ENCODE measurements at regions not wholly inside any gene's neighbourhood (a gene's known extent, or its start where the extent isn't known, plus 50 kb on each side); places are given as distances from the start of the nearest gene placed in this dataset.

DNA sequence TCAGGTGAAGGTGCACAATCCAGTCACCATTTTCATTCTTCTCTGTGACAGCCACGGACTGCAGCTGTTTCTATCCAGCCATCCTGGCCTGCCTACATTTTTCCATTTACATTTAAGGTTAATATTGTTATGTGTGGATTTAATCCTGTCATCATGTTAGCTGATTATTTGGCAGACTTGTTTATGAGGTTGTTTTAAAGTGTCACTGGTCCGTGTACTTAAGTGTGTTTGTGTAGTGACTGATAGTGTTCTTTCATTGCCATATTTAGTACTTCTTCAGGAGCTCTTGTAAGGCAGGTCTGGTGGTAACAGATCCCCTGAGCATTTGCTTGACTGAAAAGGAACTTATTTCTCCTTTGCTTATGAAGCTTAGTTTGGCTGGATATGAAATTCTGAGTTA, 364.2 kb downstream of the JRKL start:
- H3K4me3 Mint-ChIP-seq, result no peak overlapping the region
- H3K27me3 Mint-ChIP-seq, result no peaks in the 10 kb centered on the region
- H3K36me3 Mint-ChIP-seq (ENCODE audit: low read depth), result no peaks in the 10 kb centered on the region
- peaks cover 4% of the 10 kb centered on the region for H3K9me3 Mint-ChIP-seq
- POLR2A ChIA-PET, result no interaction called here
- DNase-seq, result no peak
- CTCF ChIA-PET, result no interaction called here
- H3K27ac Mint-ChIP-seq, result no peak overlapping the region
- H3K4me1 Mint-ChIP-seq, result no peaks in the 10 kb centered on the region

DNA sequence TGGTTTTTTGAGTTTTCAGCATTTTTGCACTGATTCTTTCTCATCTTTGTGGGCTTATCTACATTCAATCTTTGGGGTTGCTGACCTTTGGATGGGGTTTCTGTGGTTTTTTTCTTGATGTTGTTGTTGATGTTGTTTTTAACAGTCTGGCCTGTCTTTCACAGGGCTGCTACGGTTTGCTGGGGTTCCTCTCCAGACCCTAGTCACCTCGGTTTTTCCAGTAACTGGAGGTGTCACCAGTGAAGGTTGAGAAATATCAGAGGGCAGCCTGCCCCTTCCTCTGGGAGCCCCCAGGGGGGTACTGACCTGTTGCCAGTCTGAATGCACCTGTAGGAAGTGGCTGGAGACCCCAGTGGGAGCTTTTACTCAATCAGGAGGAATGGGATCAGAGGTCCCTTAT, 365.4 kb downstream of the JRKL start:
- DNase-seq, result no peak
- no peaks in the 10 kb centered on the region for H3K36me3 Mint-ChIP-seq (ENCODE audit: low read depth)
- H3K9me3 Mint-ChIP-seq, result peaks cover 4% of the 10 kb centered on the region
- no peak overlapping the region for H3K4me3 Mint-ChIP-seq
- POLR2A ChIA-PET, result no interaction called here
- no peak overlapping the region for H3K27ac Mint-ChIP-seq
- no peaks in the 10 kb centered on the region for H3K4me1 Mint-ChIP-seq
- H3K27me3 Mint-ChIP-seq, result no peaks in the 10 kb centered on the region
- CTCF ChIA-PET, result no interaction called here

DNA sequence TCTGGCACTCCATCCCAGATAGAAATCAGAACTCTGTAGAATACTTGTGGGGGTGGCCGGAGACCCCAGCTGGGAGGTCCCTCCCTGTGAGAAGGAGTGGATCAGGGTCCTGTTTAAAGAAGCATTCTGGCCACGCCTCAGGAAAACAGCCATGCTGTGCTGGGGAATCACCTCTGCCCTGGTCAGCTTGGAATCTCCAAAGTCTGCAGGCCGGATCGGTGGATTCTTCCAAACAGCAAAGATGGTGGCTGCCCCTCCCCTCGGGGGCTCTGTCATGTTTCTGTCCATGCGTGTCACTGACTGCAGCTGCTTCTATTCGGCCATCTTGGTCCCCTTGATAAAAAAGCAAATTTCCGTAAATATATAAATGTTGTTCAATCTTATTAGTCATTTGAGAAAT, 365.9 kb downstream of the JRKL start:
- Mint-ChIP-seq H3K36me3 (ENCODE audit: low read depth) (no peaks in the 10 kb centered on the region), H3K9me3 (peaks cover 4% of the 10 kb centered on the region), H3K4me3 (no peak overlapping the region), H3K27me3 (no peaks in the 10 kb centered on the region), H3K4me1 (no peaks in the 10 kb centered on the region), H3K27ac (no peak overlapping the region)
- DNase-seq, result no peak
- POLR2A ChIA-PET, result no interaction called here
- CTCF ChIA-PET, result no interaction called here

DNA sequence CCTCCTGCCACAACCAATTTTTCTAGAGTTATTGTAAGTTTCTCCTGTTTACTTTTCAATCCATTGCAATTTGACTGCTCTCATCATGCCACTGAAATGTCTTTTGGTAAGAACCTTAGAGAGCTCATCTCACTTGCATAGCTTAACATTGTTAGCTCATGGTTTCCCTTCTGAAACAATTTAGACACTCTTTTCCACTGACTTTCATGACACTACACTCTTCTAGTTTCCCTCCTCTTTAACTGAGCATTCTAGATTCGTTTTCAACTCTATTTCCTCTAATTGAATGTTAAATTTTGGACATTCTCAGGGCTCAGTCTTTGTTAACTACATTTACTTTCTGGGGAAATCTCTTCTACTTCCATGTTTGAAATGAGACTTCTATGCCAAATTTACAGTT, 369.1 kb downstream of the JRKL start:
- H3K27me3 Mint-ChIP-seq, result no peaks in the 10 kb centered on the region
- DNase-seq, result no peak
- no peak overlapping the region for H3K4me3 Mint-ChIP-seq
- CTCF ChIA-PET, result no interaction called here
- H3K4me1 Mint-ChIP-seq, result no peaks in the 10 kb centered on the region
- H3K9me3 Mint-ChIP-seq, result peaks cover 4% of the 10 kb centered on the region
- H3K36me3 Mint-ChIP-seq (ENCODE audit: low read depth), result no peaks in the 10 kb centered on the region
- POLR2A ChIA-PET, result no interaction called here
- H3K27ac Mint-ChIP-seq, result no peak overlapping the region

DNA sequence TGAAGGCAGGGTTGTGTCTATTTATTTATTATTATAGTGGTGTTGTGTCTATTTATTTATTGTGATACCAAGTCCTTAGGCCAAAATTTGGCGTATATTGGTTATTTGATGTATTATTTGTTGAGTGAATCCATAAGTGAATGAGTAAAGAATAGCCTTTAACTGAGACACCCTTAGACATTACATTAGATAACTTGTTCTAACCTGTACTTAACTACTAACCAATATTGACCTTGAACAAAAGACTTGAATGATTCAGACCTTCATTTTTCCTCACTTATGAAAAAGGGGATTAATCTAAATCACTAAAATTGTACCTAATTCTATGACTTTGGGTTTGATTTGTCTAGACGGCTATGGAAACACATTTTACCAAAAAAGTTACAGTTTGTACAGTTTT, 370.5 kb downstream of the JRKL start:
- Mint-ChIP-seq H3K4me3 (no peak overlapping the region), H3K4me1 (no peaks in the 10 kb centered on the region), H3K36me3 (ENCODE audit: low read depth) (no peaks in the 10 kb centered on the region), H3K9me3 (no peaks in the 10 kb centered on the region), H3K27ac (no peak overlapping the region), H3K27me3 (no peaks in the 10 kb centered on the region)
- CTCF ChIA-PET, result no interaction called here
- no peak for DNase-seq
- POLR2A ChIA-PET, result no interaction called here

DNA sequence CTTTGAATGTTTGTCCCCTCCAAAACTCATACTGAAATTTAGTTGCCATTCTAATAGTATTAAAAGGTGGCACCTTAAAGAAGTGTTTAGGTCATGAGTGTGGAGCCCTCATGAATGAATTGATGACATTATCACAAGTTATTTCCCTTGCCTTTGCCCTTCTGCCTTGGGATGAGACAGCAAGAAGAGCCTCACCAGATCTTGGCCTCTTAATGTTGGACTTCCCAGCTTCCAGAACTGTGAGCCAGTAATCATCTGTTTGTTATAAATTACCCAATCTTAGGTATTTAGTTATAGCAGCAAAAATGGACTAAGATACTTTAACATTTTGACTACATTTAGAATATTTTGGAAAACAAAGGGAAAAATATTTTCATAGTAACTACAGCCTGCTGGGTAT, 371.0 kb downstream of the JRKL start:
- H3K4me3 Mint-ChIP-seq, result no peak overlapping the region
- H3K4me1 Mint-ChIP-seq, result no peaks in the 10 kb centered on the region
- no peaks in the 10 kb centered on the region for H3K36me3 Mint-ChIP-seq (ENCODE audit: low read depth)
- ChIA-PET CTCF (no interaction called here), POLR2A (no interaction called here)
- H3K27me3 Mint-ChIP-seq, result no peaks in the 10 kb centered on the region
- DNase-seq, result no peak
- no peak overlapping the region for H3K27ac Mint-ChIP-seq
- H3K9me3 Mint-ChIP-seq, result no peaks in the 10 kb centered on the region

DNA sequence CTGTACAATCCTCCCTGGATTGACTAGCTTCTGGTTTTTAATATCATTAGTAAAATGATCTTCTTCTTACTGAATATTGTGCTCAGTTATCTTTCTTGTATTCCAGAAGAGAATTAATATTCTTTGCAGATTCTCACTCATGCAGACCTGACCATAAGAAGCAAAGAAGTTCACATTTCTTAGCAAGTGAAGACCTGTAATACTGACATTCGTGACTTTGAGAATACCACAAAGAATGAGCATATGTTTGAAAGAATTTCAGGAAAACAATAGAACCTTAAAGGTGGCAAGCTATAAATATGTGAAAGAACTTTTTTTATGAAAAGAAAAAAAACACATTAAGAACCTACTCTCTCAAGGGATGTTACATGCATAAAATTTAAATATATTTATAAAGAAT, 371.6 kb downstream of the JRKL start:
- H3K27me3 Mint-ChIP-seq, result no peaks in the 10 kb centered on the region
- ChIA-PET CTCF (no interaction called here), POLR2A (no interaction called here)
- DNase-seq, result no peak
- peaks cover 2% of the 10 kb centered on the region for H3K9me3 Mint-ChIP-seq
- H3K27ac Mint-ChIP-seq, result no peak overlapping the region
- no peak overlapping the region for H3K4me3 Mint-ChIP-seq
- no peaks in the 10 kb centered on the region for H3K36me3 Mint-ChIP-seq (ENCODE audit: low read depth)
- H3K4me1 Mint-ChIP-seq, result no peaks in the 10 kb centered on the region

DNA sequence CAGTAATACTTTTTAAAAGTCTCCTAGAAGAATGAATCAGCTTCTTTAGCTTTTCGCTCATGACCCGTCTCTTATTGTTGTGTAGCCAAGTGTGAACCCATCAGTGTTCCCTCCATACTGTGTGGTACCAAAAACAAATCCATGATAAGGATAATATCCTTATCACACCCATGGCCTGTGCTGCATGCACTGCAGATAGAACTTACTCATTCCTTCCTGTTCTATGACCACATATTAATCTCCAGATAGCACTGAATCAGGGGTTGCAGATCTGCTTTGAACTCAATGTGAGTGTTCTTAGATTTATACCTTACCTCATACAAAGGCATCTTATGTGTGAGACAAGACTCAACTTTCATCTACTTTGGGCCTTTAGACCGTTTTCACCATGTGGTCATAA, 373.4 kb downstream of the JRKL start:
- Mint-ChIP-seq H3K27me3 (no peaks in the 10 kb centered on the region), H3K4me3 (no peak overlapping the region), H3K4me1 (no peaks in the 10 kb centered on the region), H3K27ac (no peak overlapping the region), H3K9me3 (peaks cover 2% of the 10 kb centered on the region), H3K36me3 (ENCODE audit: low read depth) (no peaks in the 10 kb centered on the region)
- DNase-seq, result no peak
- CTCF ChIA-PET, result no interaction called here
- POLR2A ChIA-PET, result no interaction called here

DNA sequence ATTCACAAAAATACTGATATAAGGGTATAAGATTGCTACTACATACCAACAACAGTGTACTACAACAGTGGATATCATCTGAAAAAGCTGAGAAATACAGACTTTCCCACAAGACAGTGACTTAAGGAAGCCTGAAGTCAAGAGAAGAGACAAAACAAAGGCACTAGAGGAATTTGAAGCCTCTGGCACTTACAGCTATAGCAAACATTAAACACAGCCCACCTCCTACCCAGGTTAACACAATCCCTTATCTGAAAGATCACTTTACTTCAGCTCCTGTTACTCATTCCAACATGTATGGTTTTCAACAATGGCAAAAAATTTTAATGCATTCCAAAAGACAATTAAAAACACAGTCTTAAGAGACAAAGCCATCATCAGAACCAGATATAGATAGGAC, 388.5 kb downstream of the JRKL start:
- no peaks in the 10 kb centered on the region for H3K4me1 Mint-ChIP-seq
- POLR2A ChIA-PET, result no interaction called here
- H3K4me3 Mint-ChIP-seq, result no peak overlapping the region
- H3K27me3 Mint-ChIP-seq, result no peaks in the 10 kb centered on the region
- CTCF ChIA-PET, result no interaction called here
- no peaks in the 10 kb centered on the region for H3K9me3 Mint-ChIP-seq
- no peak for DNase-seq
- H3K36me3 Mint-ChIP-seq (ENCODE audit: low read depth), result no peaks in the 10 kb centered on the region
- no peak overlapping the region for H3K27ac Mint-ChIP-seq

DNA sequence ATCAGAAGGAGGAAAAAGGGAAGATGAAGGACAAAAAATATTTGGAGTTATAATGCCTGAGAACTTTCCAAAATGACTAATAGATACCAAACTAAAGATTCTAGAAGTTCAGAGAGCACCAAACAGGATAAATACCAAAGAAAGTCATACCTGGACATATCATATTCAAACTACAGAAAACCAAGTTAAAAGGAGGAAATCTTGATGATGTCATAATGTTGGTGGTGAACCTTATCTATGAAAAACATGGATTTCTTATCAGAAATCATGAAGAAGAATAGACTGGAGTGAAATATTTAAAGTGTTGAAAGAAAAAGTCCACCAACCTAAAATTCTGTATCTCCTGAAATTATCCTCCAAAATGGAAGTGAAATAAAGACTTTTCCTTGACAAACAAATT, 389.2 kb downstream of the JRKL start:
- Mint-ChIP-seq H3K4me3 (no peak overlapping the region), H3K27ac (no peak overlapping the region), H3K27me3 (no peaks in the 10 kb centered on the region), H3K36me3 (ENCODE audit: low read depth) (no peaks in the 10 kb centered on the region), H3K4me1 (no peaks in the 10 kb centered on the region), H3K9me3 (no peaks in the 10 kb centered on the region)
- DNase-seq, result no peak
- CTCF ChIA-PET, result no interaction called here
- POLR2A ChIA-PET, result no interaction called here

DNA sequence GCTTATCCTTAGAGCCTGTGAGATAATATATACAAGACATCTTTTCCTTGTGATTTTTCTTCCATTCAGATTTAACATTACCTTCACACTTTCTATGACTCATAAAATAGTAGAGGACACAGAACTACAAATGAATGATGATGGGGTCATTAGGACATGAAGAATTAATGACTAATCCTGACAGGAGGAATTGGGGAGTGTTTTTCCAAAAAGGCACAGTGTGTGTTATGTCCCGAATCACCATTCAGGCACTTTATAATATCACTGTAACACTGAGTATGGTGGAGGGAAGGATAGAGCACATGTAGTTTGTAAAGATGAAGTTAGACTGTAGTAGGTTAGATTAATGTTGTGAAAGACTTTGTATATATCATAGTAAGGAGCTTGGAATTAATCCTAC, 391.3 kb downstream of the JRKL start:
- DNase-seq, result no peak
- Mint-ChIP-seq H3K27me3 (no peaks in the 10 kb centered on the region), H3K4me1 (no peaks in the 10 kb centered on the region), H3K9me3 (no peaks in the 10 kb centered on the region), H3K4me3 (no peak overlapping the region), H3K36me3 (ENCODE audit: low read depth) (no peaks in the 10 kb centered on the region), H3K27ac (no peak overlapping the region)
- POLR2A ChIA-PET, result no interaction called here
- CTCF ChIA-PET, result no interaction called here

DNA sequence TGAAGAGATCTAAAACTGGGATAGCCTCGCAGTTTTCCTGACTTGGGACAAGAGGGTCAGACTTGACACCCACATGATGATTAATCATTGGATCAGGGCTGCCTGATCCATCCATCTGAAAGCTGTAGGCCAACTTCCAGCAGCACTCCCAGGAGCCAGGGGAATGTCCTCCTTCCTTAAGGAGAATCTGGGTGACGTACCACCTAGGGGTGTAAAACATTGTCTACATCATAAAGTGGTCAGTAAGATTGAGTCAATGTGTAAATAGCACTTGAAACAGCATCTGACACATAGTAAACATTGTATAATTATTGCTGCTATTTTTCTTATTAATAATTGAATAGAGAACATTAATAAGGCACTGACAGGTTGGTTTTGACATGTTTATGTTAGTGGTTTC, 392.8 kb downstream of the JRKL start:
- H3K27ac Mint-ChIP-seq, result no peak overlapping the region
- H3K4me1 Mint-ChIP-seq, result no peaks in the 10 kb centered on the region
- ChIA-PET CTCF (no interaction called here), POLR2A (no interaction called here)
- H3K9me3 Mint-ChIP-seq, result no peaks in the 10 kb centered on the region
- no peak overlapping the region for H3K4me3 Mint-ChIP-seq
- DNase-seq, result no peak
- H3K36me3 Mint-ChIP-seq (ENCODE audit: low read depth), result no peaks in the 10 kb centered on the region
- no peaks in the 10 kb centered on the region for H3K27me3 Mint-ChIP-seq

DNA sequence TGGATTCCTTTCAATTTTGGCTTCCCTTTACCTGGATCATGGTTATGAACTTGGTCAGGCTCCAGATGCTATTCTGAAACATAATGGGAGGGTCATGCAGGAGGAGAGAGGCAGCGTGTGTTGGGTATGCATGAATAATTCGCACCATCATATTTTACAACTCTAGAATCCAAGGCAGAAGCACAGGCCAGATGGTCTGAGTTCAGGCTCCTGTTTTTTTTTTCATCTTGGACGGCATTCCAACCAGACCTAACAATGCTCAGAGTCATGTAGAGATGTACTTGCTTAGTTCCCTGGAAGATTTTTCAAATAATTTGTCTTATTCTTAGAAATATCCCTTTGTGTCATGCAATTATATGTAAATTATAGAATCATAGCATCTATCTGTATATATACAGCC, 393.5 kb downstream of the JRKL start:
- ChIA-PET POLR2A (no interaction called here), CTCF (no interaction called here)
- Mint-ChIP-seq H3K9me3 (no peaks in the 10 kb centered on the region), H3K4me3 (no peak overlapping the region), H3K27me3 (no peaks in the 10 kb centered on the region), H3K4me1 (no peaks in the 10 kb centered on the region), H3K27ac (no peak overlapping the region), H3K36me3 (ENCODE audit: low read depth) (no peaks in the 10 kb centered on the region)
- DNase-seq, result no peak

DNA sequence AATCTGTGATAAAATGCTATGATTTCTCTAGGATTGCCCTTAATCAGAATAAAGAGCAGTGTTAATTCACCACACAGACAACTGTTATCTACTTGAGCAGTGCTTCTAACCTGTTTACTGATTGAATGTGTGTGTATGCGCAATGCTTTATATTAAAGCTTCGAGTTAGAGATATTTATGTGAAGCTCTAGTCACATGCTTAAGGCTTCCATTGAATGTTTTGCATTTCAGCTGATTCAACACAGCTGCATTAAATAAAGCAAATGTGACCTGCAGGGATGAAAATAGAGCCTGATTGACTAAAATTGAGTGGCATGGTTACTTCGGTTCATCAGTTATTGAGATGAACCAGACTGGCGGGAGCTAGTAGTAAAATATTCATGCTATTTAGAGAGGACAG, 395.3 kb downstream of the JRKL start:
- DNase-seq, result no peak
- Mint-ChIP-seq H3K36me3 (ENCODE audit: low read depth) (no peaks in the 10 kb centered on the region), H3K27ac (no peak overlapping the region), H3K4me1 (no peaks in the 10 kb centered on the region), H3K4me3 (no peak overlapping the region), H3K9me3 (no peaks in the 10 kb centered on the region), H3K27me3 (no peaks in the 10 kb centered on the region)
- CTCF ChIA-PET, result no interaction called here
- POLR2A ChIA-PET, result no interaction called here

DNA sequence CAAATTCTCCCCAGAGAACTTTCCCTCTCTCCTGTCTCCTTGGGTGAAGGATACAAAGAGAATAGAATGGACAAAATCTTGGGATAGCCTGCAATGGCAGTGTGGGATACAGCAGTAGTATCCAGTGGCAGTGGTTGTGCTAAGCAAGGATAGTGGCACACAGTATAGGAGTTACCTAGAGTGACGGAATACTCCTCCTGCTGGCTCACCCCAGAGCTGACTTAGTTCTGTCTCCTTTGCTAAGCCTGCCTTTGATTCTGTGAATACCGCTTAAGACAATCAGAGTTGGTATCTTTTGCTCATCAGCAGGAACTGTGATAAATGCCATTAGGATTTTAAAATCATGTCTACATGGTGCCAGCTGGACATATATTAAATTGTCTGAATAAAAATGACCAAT, 404.3 kb downstream of the JRKL start:
- POLR2A ChIA-PET, result no interaction called here
- Mint-ChIP-seq H3K4me3 (no peak overlapping the region), H3K9me3 (no peaks in the 10 kb centered on the region), H3K27ac (no peak overlapping the region), H3K36me3 (ENCODE audit: low read depth) (no peaks in the 10 kb centered on the region), H3K4me1 (no peaks in the 10 kb centered on the region), H3K27me3 (no peaks in the 10 kb centered on the region)
- CTCF ChIA-PET, result interaction anchor here (0.6 kb wide), 1 partner anchor 330 kb away, joined by 3 read pairs; no protein-coding TSS in a partner anchor
- DNase-seq, result no peak

All from activated CD4-positive, alpha-beta memory T cell treated with anti-CD3 and anti-CD28 coated beads, Interleukin-2, amount 10 ng/mL, durations not matched to agents 7 days and 5 days (primary cell).